Ectodermal cell (in vitro differentiated cells): ENCODE measurements at regions not wholly inside any gene's neighbourhood (a gene's known extent, or its start where the extent isn't known, plus 50 kb on each side); places are given as distances from the start of the nearest gene placed in this dataset.

Experiments used
- H3K27ac ChIP-seq: 2 replicates; pipeline ENCODE4 v1.7.0; 2013; ENCODE audit warnings: mild to moderate bottlenecking, low read depth, low read length; ENCODE audit not compliant: insufficient read depth, poor library complexity, severe bottlenecking
- H3K27me3 ChIP-seq: 2 replicates; pipeline ENCODE4 v1.7.0; 2013; ENCODE audit warnings: mild to moderate bottlenecking, low read length; ENCODE audit not compliant: insufficient read depth, control insufficient read depth, poor library complexity, severe bottlenecking
- H3K36me3 ChIP-seq: one replicate; pipeline ENCODE4 v1.7.0; 2013; ENCODE audit warnings: low read length; ENCODE audit not compliant: control insufficient read depth, insufficient read depth
- H3K4me1 ChIP-seq: one replicate; pipeline ENCODE4 v1.7.0; 2013; ENCODE audit warnings: low read length; ENCODE audit not compliant: control insufficient read depth, insufficient read depth
- H3K4me3 ChIP-seq: 2 replicates; pipeline ENCODE4 v1.7.0; 2013; ENCODE audit warnings: low read depth, low read length, control low read depth; ENCODE audit not compliant: insufficient read depth
- H3K9me3 ChIP-seq: 2 replicates; pipeline ENCODE4 v1.7.0; 2013; ENCODE audit warnings: mild to moderate bottlenecking, low read length, moderate library complexity; ENCODE audit not compliant: control insufficient read depth
- WGBS, 2 experiments: methylation state at CpG; one replicate each; pipeline ENCODE4 v1.1.7; 2013; ENCODE audit warnings: missing lambda C conversion rate in 2 of 2; 5-methylcytosine and 5-hydroxymethylcytosine counted together

- WGBS, 2 experiments = 85 to 89% methylated on average over 4 of the region's 4 CpGs
- Histone ChIP-seq H3K27ac (no peak overlapping the region), H3K4me1 (peaks cover 3% of the 10 kb centered on the region), H3K27me3 (no peaks in the 10 kb centered on the region), H3K4me3 (no peak overlapping the region), H3K9me3 (no peaks in the 10 kb centered on the region), H3K36me3 (no peaks in the 10 kb centered on the region)
Measured at GRCh38 chr1:37403166-37403565, 71.2 kb upstream of the ZC3H12A start.

- no peaks in the 10 kb centered on the region for H3K9me3 ChIP-seq
- H3K4me3 ChIP-seq = no peak overlapping the region
- 83 to 84% methylated on average over 4 of the region's 4 CpGs for WGBS, 2 experiments
- no peaks in the 10 kb centered on the region for H3K27me3 ChIP-seq
- no peak overlapping the region for H3K27ac ChIP-seq
- H3K4me1 ChIP-seq = peaks cover 3% of the 10 kb centered on the region
- H3K36me3 ChIP-seq = no peaks in the 10 kb centered on the region
Measured at GRCh38 chr1:37404711-37405110, 69.7 kb upstream of the ZC3H12A start.

- WGBS, 2 experiments = 29 to 39% methylated on average over 6 of the region's 7 CpGs
- Histone ChIP-seq H3K9me3 (no peaks in the 10 kb centered on the region), H3K4me1 (peaks cover 3% of the 10 kb centered on the region)
Measured at GRCh38 chr1:37410105-37410504, 64.3 kb upstream of the ZC3H12A start.

GRCh38 chr1:37410815-37411214, 63.6 kb upstream of the ZC3H12A start:
- Histone ChIP-seq H3K9me3 (no peaks in the 10 kb centered on the region), H3K4me3 (no peak overlapping the region), H3K27me3 (no peaks in the 10 kb centered on the region), H3K4me1 (peaks cover 3% of the 10 kb centered on the region), H3K36me3 (no peaks in the 10 kb centered on the region), H3K27ac (no peak overlapping the region)
- WGBS, 2 experiments = 14 to 17% methylated on average over 7 of the region's 7 CpGs

More at GRCh38 chr1:37410105-37410504, 64.3 kb upstream of the ZC3H12A start:
- Histone ChIP-seq H3K27ac (no peak overlapping the region), H3K36me3 (no peaks in the 10 kb centered on the region), H3K27me3 (no peaks in the 10 kb centered on the region), H3K4me3 (no peak overlapping the region)

GRCh38 chr1:37415611-37416244, 58.7 kb upstream of the ZC3H12A start:
- Histone ChIP-seq H3K9me3 (no peaks in the 10 kb centered on the region), H3K36me3 (no peaks in the 10 kb centered on the region), H3K27me3 (no peaks in the 10 kb centered on the region), H3K4me1 (peaks cover 3% of the 10 kb centered on the region), H3K4me3 (no peak overlapping the region), H3K27ac (no peak overlapping the region)
- 92 to 93% methylated on average over 13 of the region's 13 CpGs for WGBS, 2 experiments

GRCh38 chr1:37420456-37420855, 53.9 kb upstream of the ZC3H12A start:
- 51% methylated on average over 1 of the region's 1 CpG for WGBS, 2 experiments
- no peaks in the 10 kb centered on the region for H3K36me3 ChIP-seq
- no peaks in the 10 kb centered on the region for H3K27me3 ChIP-seq
- no peak overlapping the region for H3K27ac ChIP-seq
- H3K4me3 ChIP-seq = no peak overlapping the region
- H3K9me3 ChIP-seq = no peaks in the 10 kb centered on the region
- no peaks in the 10 kb centered on the region for H3K4me1 ChIP-seq

- H3K36me3 ChIP-seq = no peaks in the 10 kb centered on the region
- no peak overlapping the region for H3K27ac ChIP-seq
- no peaks in the 10 kb centered on the region for H3K9me3 ChIP-seq
- H3K4me3 ChIP-seq = no peak overlapping the region
- WGBS, 2 experiments = 94 to 95% methylated on average over 9 of the region's 9 CpGs
- no peaks in the 10 kb centered on the region for H3K4me1 ChIP-seq
- no peaks in the 10 kb centered on the region for H3K27me3 ChIP-seq
Measured at GRCh38 chr1:37423810-37424209, 50.6 kb upstream of the ZC3H12A start.

GRCh38 chr1:37424523-37424922, 49.9 kb upstream of the ZC3H12A start:
- Histone ChIP-seq H3K36me3 (no peaks in the 10 kb centered on the region), H3K27ac (no peak overlapping the region), H3K4me1 (no peaks in the 10 kb centered on the region), H3K9me3 (no peaks in the 10 kb centered on the region), H3K4me3 (no peak overlapping the region), H3K27me3 (no peaks in the 10 kb centered on the region)
- 79 to 94% methylated on average over 1 of the region's 1 CpG for WGBS, 2 experiments
